NCI-H524 (cell line): ENCODE measurements at regions not wholly inside any gene's neighbourhood (a gene's known extent, or its start where the extent isn't known, plus 50 kb on each side); places are given as distances from the start of the nearest gene placed in this dataset.

Experiments used
- DNase-seq, 2 experiments: peaks; one replicate each; lab custom pipeline; 2025; lab: John Stamatoyannopoulos, UW

DNA sequence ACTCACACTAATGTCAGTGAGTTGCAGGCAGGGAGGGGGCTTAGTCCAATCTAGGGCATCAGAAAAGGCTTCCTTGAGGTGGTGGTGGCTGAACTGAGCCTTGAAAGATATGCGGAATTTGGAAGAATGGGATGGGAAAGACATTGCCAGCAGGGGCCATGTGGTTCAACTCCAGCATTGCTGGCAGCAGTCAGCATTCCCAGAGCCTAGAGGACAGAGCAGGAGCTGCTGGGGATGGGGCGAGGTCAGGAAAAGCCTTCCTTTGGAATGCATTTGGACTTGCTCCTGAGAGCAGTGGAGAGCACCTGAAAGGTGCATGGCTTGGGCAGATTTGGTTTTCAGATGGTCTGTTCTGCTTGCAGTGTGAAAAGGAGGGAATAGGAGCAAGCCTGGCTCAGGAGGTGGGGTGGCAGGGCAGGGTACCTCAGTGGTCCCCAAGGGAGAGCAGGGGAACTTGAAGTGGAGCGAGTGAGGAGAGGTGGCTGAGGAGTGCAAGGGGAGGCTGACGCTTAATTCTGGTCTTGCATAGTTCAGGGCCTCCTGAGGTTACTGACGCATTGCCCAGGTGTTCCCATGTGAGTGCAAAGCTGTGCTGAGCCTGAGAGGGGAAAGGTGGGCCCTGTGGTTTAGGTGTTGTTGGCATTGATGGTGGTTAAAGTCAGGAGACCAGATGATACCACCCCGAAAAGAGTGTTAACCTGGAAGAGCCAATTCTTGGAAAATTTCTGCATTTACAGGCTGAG lies 112.1 kb upstream of the MGAT5 start:
- DNase-seq: no peak

DNA sequence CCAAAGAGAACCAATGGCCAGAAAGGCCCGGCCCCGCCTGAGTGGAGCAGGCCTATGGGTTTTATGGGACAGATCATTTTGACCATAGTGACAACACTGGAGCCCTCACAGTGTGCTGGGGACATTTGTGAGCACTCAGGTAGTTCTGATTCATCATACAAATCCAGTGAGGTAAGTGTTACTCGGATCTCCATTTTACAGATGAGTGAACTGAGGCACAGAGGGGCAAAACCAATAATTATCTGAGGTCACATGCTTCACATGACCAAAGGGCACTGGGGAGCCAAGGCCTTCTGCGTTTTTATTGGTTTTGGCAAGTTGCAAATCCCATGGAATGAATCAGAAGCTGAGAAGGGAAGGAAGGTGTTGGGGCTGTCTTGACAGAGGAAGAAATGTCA lies 111.5 kb upstream of the MGAT5 start:
- no peak for DNase-seq

DNA sequence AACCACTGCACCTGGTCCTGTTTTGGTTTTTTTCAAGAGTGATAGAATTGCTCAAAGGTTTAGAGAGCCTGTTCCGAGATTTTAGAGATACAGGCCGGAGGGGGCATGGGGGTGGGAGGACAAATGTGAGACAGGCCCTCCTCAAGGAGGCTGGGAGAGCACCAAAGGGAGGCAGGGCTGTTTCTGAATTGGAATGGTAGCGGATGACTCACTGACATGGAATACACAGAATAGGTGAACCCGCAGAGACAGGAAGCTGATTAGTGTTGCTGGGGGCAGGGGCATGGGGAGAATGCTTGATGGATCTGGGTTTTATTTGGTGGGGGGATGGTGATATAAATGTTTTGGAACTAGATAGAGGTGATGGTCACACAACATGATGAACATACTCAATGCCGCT lies 111.0 kb upstream of the MGAT5 start:
- no peak for DNase-seq

DNA sequence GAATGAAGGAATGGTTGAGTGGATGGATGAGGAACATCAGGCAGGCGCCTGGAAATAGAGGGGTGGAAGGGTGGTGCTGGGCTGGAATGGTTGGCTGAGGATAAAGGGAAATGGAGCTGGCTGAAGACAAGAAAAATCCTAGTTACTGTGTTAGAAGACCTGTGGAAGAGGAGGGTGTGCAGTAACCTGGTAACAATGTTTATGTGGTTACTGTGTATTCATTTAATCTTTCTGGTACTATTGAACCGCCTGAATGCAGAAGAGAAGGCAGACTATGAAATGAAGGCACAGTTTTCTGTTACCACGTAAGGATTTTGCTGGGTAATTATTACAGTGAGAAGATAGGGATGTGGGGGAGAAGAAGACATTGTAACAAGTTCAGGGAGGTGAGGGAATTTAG lies 110.3 kb upstream of the MGAT5 start:
- DNase-seq: no peak

DNA sequence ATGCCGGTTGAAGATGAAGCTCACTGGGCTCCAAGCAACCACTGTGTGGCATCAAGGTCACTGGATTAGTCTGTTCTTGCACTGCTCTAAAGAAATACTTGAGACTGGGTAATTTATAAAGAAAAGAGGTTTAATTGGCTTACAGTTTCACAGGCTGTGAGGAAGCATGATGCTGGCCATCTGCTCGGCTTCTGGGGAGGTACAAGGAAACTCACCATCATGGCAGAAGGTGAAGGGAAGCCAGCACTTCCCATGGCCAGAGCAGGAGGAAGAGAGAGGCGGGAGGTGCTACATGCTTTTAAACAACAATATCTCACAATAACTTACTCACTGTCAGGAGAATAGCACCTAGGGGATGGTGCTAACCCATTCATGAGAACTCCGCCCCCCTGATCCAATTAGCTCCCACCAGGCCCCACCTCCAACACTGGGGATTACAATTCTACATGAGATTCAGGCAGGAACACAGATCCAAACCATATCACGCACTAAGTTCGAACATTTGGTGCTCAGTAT lies 109.7 kb upstream of the MGAT5 start:
- peak; percentile 87 to 95 for DNase-seq

DNA sequence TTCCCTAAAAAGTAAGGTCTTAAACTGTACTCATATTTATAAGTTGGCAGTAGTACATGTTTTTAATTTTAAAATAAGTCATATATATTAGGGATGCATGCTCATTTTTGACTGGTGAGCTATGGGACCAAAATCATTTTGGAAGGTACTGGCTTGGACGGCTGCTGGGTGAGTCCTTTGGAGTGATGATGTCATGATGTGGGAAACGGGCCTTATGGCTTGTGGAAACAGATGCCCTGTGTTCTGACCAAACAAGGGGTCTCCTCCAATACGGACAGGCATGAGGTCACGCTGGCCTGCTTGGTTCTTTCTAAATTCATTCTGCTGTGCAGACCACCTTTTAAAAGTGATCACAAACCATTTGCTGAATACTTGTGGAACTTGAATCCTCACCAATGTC lies 109.2 kb upstream of the MGAT5 start:
- DNase-seq: peak; percentile 33 to 54

DNA sequence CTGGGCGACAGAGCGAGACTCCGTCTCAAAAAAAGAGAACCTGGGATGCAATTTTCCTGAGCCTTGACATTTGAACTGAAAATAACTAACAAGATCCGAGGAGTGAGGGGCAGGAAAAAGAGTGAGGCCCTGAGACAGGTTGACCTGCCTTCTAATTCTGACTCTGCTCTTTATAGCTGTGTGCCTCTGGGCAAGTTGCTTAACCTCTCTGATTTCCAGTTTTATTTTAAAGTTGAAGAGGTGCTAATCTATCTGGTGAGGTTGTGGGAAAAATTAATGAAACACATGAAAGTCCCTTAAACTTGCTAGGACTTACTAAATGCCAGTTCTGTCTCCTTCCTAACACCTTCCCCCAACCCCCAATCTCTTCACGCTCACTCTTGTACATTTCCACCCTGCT lies 108.4 kb upstream of the MGAT5 start:
- DNase-seq: no peak

DNA sequence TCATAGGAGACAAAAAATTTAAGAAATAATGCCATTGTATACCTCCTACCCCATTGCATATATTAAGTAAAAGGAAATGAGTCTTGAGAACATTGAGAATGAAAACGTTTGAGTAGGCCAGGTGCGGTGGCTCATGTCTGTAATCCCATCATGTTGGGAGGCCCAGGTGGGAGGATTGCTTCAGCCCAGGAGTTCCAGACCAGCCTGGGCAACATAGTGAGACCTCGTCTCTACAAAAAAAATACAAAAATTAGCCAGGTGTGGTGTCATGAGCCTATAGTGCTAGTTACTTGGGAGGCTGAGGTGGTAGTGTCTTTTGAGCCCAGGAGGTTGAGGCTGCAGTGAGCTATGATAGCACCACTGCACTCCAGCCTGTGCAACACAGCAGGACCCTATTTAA lies 107.7 kb upstream of the MGAT5 start:
- no peak for DNase-seq

DNA sequence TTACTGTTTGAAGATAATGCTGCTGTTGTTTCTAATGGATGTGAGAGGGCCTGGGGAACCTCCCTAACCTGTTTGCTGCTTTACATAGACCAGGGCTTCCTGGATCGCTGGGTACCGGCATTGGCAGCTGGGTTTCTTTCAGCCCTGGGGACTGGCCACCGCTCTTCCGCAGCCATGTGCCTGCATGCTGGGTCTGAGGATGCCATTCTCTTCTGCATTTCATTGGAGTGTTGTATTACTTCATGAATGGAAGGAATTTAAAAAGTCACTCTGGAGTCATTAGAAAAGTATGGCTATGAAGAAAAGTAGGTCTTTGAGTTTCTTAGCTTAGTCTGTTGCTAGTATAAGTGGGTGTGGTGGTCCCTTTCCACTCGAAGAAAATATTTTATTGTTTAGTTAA lies 107.3 kb upstream of the MGAT5 start:
- no peak for DNase-seq

DNA sequence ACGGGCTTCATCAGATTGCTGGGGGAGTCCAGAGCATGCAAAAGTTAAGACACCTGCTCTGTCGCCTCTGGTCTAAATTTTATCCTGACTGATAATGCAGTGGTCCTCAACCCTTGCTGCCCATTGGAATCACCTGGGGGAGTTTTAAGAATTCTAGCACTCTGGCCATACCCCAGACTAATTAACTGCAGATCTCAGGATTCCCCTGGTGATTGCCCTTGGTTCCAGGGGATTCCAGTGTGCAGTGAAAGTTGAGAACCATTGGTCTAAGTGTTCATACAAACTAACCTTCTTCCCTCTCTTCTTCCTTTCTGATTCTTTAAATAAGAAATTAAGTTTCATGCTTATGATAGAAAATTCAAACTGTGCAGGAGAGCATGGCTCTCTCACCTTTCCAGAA lies 105.7 kb upstream of the MGAT5 start:
- no peak for DNase-seq

DNA sequence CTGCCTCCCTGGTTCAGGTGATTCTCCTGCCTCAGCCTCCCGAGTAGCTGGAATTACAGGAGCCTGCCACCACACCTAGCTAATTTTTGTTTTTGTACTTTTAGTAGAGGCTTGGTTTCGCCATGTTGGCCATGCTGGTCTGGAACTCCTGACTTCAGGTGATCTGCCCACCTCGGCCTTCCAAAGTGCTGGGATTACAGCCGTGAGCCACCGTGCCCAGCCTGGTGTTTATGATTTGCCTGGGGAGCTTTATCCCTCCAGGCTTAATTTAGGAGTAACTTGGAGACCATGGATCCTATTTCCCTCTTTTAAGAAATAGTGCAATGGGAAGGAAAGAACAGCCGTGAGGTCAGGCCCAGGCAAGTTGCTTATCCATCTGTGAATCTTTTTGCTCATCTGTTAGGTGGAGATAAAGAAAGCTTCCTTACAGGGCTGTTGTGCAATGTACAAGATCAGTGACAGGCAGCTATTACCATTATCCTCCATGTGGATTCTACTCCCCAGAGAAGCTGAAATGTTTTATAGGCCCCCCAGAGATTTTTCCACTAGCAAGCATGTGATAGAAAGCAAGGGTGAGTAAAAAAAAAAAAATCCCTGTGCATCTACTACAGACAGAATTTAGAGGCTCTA lies 104.9 kb upstream of the MGAT5 start:
- DNase-seq: peak in 1 of 2 experiments; percentile 55

DNA sequence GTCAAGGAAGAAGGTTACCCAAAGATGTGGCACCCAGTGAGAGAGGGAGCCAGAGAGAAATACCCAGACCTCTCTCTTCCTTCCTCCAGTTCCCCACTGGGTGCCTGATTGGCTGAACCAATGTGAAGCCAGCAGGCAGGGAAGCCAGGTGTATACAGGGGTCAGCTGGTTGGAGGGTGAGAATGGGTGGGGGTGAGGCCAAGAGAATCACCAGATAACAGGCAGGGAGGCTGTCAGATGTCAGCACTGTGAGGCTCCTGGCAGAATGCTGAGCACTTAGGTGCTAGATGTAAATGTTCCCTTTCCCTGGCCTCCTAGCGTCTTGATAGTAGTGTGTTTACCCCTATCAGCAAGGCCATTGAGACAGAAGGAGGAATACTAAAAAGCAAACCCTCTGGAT lies 104.0 kb upstream of the MGAT5 start:
- DNase-seq: no peak

DNA sequence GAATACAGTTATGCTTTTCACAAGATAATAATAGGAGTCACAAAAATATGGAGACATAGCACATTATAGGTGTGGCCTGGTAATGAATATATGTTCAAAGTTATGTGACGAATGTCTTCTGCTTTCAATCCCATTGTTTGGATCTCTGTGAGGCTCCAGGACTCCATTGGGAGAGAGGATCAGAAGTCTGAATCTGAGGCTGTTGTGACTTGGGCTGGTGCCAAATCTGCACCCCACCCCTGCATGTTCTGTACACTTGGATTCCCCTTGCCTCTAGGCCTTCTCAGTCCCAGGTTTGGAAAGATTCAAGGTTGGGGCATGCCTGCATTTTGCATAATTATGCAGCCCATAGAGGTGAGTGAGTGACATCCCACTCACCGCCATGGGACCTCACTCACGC lies 103.1 kb upstream of the MGAT5 start:
- DNase-seq: no peak

DNA sequence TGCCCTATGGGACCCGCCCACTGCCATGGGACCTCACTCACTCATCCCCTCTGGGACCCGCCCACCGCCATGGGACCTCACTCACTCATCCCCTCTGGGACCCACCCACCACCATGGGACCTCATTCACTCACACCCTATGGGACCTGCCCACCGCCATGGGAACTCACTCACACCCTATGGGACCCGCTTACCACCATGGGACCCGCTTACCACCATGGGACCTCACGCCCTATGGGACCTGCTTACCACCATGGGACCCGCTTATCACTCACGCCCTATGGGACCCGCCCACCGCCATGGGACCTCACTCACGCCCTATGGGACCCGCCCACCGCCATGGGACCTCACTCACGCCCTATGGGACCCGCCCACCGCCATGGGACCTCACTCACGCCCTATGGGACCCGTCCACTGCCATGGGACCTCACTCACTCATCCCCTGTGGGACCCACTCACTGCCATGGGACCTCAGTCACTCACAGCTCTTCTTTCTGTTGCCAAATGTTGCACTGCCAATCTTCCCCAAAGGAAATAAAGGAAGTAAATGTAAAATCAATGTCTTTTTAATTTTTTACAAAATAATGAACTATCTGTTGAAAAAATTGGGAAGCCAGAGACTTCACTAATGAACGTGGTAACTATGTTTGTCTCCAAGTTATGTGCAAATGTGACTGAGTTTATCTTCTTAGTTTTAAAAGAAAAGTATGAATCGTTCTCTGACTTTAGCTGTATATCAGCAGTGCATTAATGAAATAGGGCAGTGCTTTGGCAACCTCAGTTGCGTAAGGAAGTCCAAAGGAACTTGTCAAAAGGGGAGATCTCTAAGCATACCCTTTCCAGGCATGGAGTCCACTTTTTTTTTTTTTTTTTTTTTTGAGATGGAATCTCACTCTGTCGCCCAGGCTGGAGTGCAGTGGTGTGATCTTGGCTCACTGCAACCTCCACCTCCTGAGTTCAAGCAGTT lies 101.5 kb upstream of the MGAT5 start:
- DNase-seq: no peak

DNA sequence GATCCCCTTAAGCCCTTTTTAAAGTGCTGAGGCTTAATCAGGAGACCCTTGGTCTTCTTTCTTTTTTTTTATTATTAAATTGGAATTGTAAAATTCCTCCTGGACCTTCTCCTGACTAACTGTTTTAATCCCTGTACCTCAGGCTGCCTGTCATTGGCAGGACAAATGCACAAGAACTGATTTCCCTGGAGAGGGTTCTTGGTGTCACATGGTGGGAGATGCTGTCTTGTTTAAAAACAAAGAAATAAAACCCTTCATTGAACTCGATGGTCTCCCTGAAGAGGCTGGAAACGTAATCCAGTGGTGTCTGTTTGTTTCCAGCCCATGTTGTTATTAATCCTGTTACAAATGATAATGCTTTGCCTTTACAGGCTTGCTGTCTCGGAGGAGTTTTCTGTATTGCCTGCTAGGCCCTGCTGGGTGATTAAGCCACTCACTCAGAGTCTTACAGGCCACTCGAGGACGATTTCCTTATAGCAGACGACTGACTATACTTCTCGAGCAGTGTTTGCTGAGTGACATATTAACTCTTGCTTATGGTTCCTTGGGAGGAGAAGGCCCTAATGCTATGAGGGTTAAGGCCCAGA lies 100.5 kb upstream of the MGAT5 start:
- DNase-seq: peak; percentile 91 to 95

DNA sequence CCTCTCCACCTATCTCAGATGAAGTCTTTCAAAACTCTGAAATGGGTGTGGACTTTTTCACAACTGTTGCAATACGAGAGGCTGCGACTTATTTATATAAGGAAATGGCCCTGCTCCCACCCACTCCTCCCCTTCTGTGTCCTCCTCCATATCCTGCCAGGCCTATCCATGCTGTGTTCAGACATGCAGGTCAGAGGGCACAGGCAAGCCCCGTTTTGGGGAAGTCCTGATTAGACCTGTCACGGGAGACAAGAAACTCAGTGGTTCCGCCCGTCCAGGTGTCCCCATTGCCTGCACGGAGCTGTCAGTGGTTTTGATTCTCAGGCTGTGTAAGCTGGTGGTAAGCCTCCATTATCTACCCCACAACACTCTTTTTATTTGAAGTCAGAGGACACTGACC lies 99.6 kb upstream of the MGAT5 start:
- no peak for DNase-seq

DNA sequence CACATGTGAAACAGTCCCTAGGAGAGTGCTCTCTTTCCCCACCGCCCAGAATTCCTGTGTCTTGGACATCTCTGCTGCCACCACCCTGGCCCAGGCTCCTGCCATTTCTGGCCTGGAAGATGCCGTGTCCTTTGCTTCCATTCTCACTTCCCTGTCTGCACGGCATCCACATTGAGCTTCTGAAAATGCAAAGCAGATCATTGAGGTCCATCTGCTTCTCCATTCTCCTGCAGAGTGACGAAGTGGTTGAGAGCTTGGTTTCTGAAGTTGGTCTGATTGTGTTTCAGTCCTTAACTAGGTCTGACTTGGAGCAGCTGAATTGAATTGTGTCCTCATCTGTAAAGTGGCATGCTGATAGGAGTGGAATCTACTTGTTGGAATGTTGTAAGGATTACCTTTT lies 98.7 kb upstream of the MGAT5 start:
- DNase-seq: no peak

DNA sequence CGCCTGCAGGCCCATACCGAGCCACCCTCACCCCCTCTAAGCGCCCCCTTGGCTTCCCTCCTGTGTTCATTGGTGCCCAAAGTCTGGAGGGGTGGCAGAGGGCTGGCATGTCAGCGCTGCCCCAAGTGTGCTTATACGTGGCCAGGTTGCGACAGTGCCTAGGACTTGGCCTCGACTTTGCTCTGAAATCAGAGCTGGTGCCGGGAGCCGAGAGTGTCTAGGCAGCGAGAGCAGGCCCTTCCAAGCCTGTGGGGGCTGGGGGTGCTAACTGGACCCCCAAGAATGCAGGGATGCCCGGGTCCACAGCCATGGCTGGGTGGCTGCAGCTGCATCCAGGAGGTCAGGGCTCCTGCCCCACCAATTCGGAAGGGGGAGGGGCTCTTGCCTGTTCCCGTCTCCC lies 95.6 kb upstream of the MGAT5 start:
- no peak for DNase-seq

DNA sequence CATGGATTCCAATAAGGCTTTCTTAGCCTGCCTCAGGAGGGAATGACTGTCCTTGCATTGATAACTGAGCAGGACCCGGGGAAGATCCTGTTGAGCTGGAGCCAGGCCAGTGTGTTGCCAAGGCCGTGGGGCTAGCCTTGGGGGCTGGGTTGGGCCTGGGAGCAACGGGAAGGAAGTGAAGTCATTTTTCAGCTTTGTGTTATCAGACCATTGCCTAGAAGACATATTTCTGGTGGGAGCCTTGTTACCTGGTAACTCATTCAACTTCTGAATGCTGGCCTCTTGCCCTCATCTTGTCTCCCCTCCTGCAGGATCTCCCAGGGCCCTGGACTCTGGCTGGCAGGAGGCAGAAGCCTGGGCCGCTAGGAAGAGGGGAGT lies 92.7 kb upstream of the MGAT5 start:
- DNase-seq: no peak

DNA sequence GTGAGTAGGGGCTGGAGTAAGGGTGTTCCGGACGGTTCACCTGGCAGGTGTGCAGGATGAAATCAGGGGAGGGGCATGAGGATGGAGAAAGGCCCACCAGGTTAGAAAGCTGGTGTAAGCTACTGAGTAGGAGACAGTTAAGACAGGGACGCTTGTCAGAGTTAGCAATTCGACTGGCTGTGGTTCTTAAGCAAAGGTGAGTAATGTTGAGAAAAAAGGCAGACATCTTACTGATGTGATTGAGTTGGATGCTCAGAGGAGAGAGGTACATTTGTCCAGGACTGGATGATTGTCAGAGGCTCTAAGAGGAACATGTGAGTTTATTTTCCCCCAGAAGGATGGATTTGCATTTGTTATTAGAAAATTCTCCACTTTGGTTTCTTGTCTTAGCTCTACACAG lies 90.5 kb upstream of the MGAT5 start:
- no peak for DNase-seq

DNA sequence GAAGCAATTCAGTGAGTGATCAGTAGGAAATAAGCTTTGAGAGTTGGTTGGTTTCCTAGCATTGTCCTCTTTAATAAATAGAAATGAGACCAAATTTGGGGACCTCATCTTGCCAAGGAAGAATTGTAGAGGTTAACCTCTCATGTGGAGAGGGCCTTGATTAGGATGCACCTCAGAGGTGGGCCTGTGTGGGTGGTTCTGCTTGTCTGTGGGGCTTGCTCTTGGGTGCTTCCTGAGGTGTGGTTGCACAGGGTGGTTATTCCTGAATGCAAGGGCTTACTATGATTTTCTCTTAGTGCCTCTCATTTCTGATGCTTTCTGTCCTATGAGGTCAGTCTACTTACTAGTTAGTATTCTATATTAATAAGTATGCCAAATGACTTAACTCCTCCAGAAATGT lies 89.6 kb upstream of the MGAT5 start:
- no peak for DNase-seq

DNA sequence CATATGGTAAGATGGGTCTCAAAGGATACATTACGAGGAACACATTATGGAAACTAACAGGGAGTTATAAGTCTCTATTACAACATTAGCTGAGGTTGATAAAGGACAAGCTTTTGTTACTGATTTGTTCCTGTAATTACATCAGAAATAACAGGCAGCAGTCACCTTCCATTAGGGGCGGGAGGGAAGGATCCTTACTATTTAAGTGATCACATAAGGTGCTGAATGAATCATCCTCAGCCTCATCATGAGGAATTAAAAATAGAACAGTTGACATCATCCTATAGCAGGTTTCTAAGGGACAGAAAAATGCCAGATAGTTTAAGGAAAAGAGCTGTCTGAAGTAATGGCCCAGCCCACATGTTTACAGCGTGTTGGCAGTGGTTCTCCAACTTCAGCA lies 86.9 kb upstream of the MGAT5 start:
- DNase-seq: peak in 1 of 2 experiments; percentile 7
